HepG2 (cell line): ENCODE measurements at regions not wholly inside any gene's neighbourhood (a gene's known extent, or its start where the extent isn't known, plus 50 kb on each side); places are given as distances from the start of the nearest gene placed in this dataset.

Source experiments
- ARHGAP35 ChIP-seq: sonication (generic); formaldehyde crosslinking; IDR thresholded peaks from 2 replicates; pipeline ENCODE4 v1.9.0; 2022; ENCODE audit warnings: mild to moderate bottlenecking, inconsistent platforms, moderate library complexity, missing genetic modification reagents, borderline replicate concordance
- DNMT1 ChIP-seq: sonication (generic); formaldehyde crosslinking; IDR thresholded peaks from 2 replicates; pipeline ENCODE4 v1.5.1; 2020; ENCODE audit warnings: mild to moderate bottlenecking, missing genetic modification reagents
- FOXA3 ChIP-seq: IDR thresholded peaks from 2 replicates; pipeline ENCODE4 v1.6.1; 2016; ENCODE audit warnings: missing genetic modification reagents, missing compliant biosample characterization
- HES4 ChIP-seq: sonication (generic); formaldehyde crosslinking; IDR thresholded peaks from 2 replicates; pipeline ENCODE4 v1.9.0; 2021; ENCODE audit warnings: mild to moderate bottlenecking, missing genetic modification reagents, borderline replicate concordance
- HOXD1 ChIP-seq: sonication (generic); formaldehyde crosslinking; IDR thresholded peaks from 2 replicates; pipeline ENCODE4 v1.5.0; 2020; ENCODE audit warnings: missing genetic modification reagents
- JARID2 ChIP-seq: sonication (generic); formaldehyde crosslinking; IDR thresholded peaks from 2 replicates; pipeline ENCODE4 v1.8.1; 2023; ENCODE audit warnings: missing genetic modification reagents, inconsistent platforms; ENCODE audit not compliant: insufficient replicate concordance
- PHF20 ChIP-seq: sonication (generic); formaldehyde crosslinking; IDR thresholded peaks from 2 replicates; pipeline ENCODE4 v1.5.0; 2020; ENCODE audit warnings: mild to moderate bottlenecking, missing genetic modification reagents
- PLSCR1 ChIP-seq: sonication (generic); formaldehyde crosslinking; IDR thresholded peaks from 2 replicates; pipeline ENCODE4 v1.5.0; 2020; ENCODE audit warnings: missing genetic modification reagents, mild to moderate bottlenecking, borderline replicate concordance
- PRMT3 ChIP-seq: sonication (generic); formaldehyde crosslinking; IDR thresholded peaks from 2 replicates; pipeline ENCODE4 v1.8.1; 2022; ENCODE audit warnings: low read depth, mild to moderate bottlenecking, moderate library complexity, missing genetic modification reagents, borderline replicate concordance
- REL ChIP-seq: sonication (generic); formaldehyde crosslinking; conservative IDR thresholded peaks from 2 replicates; pipeline ENCODE4 v1.8.0; 2022; ENCODE audit warnings: mild to moderate bottlenecking, missing genetic modification reagents, moderate library complexity
- RXRB ChIP-seq: IDR thresholded peaks from 2 replicates; pipeline ENCODE4 v1.6.1; 2016; ENCODE audit warnings: borderline replicate concordance, missing genetic modification reagents, missing compliant biosample characterization
- SAFB2 ChIP-seq: sonication (generic); formaldehyde crosslinking; IDR thresholded peaks from 2 replicates; pipeline ENCODE4 v1.5.1; 2020; ENCODE audit warnings: missing genetic modification reagents, low read depth, mild to moderate bottlenecking, borderline replicate concordance
- SCMH1 ChIP-seq: sonication (generic); formaldehyde crosslinking; IDR thresholded peaks from 2 replicates; pipeline ENCODE4 v1.9.0; 2021; ENCODE audit warnings: missing genetic modification reagents, mild to moderate bottlenecking, borderline replicate concordance
- SIX1 ChIP-seq: sonication (generic); formaldehyde crosslinking; IDR thresholded peaks from 2 replicates; pipeline ENCODE4 v1.4.0; 2020; ENCODE audit warnings: missing genetic modification reagents, borderline replicate concordance
- SP140L ChIP-seq: sonication (generic); formaldehyde crosslinking; IDR thresholded peaks from 2 replicates; pipeline ENCODE4 v1.4.0; 2020; ENCODE audit warnings: missing genetic modification reagents, borderline replicate concordance
- STAG1 ChIP-seq: sonication (generic); formaldehyde crosslinking; IDR thresholded peaks from 2 replicates; pipeline ENCODE4 v1.4.0; 2020; ENCODE audit warnings: missing genetic modification reagents
- TMF1 ChIP-seq: sonication (generic); formaldehyde crosslinking; IDR thresholded peaks from 2 replicates; pipeline ENCODE4 v1.8.1; 2022; ENCODE audit warnings: low read depth, missing genetic modification reagents
- TP53 ChIP-seq: sonication (generic); formaldehyde crosslinking; conservative IDR thresholded peaks from 2 replicates; pipeline ENCODE4 v1.4.0; 2020; ENCODE audit warnings: missing genetic modification reagents
- YEATS2 ChIP-seq: sonication (generic); formaldehyde crosslinking; IDR thresholded peaks from 2 replicates; pipeline ENCODE4 v1.4.0; 2020; ENCODE audit warnings: missing genetic modification reagents, borderline replicate concordance
- ZEB1 ChIP-seq: IDR thresholded peaks from 2 replicates; pipeline ENCODE4 v1.6.1; 2012; ENCODE audit warnings: mild to moderate bottlenecking, low read depth, inconsistent platforms; ENCODE audit not compliant: insufficient replicate concordance
- ZNF160 ChIP-seq: sonication (generic); formaldehyde crosslinking; IDR thresholded peaks from 2 replicates; pipeline ENCODE4 v1.8.0; 2022; ENCODE audit warnings: mild to moderate bottlenecking, inconsistent platforms, missing genetic modification reagents
- ZNF3 ChIP-seq: IDR thresholded peaks from 2 replicates; pipeline ENCODE4 v1.7.0; 2017; ENCODE audit warnings: inconsistent platforms
- ZNF335 ChIP-seq: sonication (generic); formaldehyde crosslinking; IDR thresholded peaks from 2 replicates; pipeline ENCODE4 v1.4.0; 2020; ENCODE audit warnings: missing genetic modification reagents
- ZNF33B ChIP-seq: sonication (generic); formaldehyde crosslinking; IDR thresholded peaks from 2 replicates; pipeline ENCODE4 v1.5.1; 2020; ENCODE audit warnings: mild to moderate bottlenecking, missing genetic modification reagents
- ZNF569 ChIP-seq: sonication (generic); formaldehyde crosslinking; IDR thresholded peaks from 2 replicates; pipeline ENCODE4 v1.5.0; 2020; ENCODE audit warnings: mild to moderate bottlenecking, missing genetic modification reagents, moderate library complexity, borderline replicate concordance
- ZNF678 ChIP-seq: sonication (generic); formaldehyde crosslinking; IDR thresholded peaks from 2 replicates; pipeline ENCODE4 v1.4.0; 2020; ENCODE audit warnings: mild to moderate bottlenecking, missing genetic modification reagents
- ZNF766 ChIP-seq: sonication (generic); formaldehyde crosslinking; IDR thresholded peaks from 2 replicates; pipeline ENCODE4 v1.5.0; 2020; ENCODE audit warnings: missing genetic modification reagents, borderline replicate concordance
- ZNF790 ChIP-seq: sonication (generic); formaldehyde crosslinking; IDR thresholded peaks from 2 replicates; pipeline ENCODE4 v1.8.0; 2022; ENCODE audit warnings: missing genetic modification reagents, mild to moderate bottlenecking, borderline replicate concordance
- ZNF83 ChIP-seq: sonication (generic); formaldehyde crosslinking; IDR thresholded peaks from 2 replicates; pipeline ENCODE4 v1.4.0; 2020; ENCODE audit warnings: missing genetic modification reagents, mild to moderate bottlenecking, borderline replicate concordance
- ZNF841 ChIP-seq: sonication (generic); formaldehyde crosslinking; IDR thresholded peaks from 2 replicates; pipeline ENCODE4 v1.8.1; 2023; ENCODE audit warnings: missing genetic modification reagents, borderline replicate concordance

GRCh38 chr6:156686995-156687788, 90.0 kb upstream of the ARID1B start (continued):
- TF ChIP-seq FOXA3 (CRISPR knock-in tag) (no peak; the same call in 1 of the 2 replicates), SAFB2 (CRISPR knock-in tag) (no peak), ZEB1 (no peak), TP53 (CRISPR knock-in tag) (no peak), PLSCR1 (CRISPR knock-in tag) (no peak), ZNF678 (CRISPR knock-in tag) (no peak), SP140L (CRISPR knock-in tag) (no peak), REL (no peak), TMF1 (CRISPR knock-in tag) (peak; percentile 71; the same call in 1 of the 2 replicates), ZNF790 (CRISPR knock-in tag) (no peak; the same call in 1 of the 2 replicates), DNMT1 (no peak), SCMH1 (CRISPR knock-in tag) (no peak), ZNF160 (no peak), PRMT3 (0 out of 2 replicates have a peak, but pooled peaks have one; percentile 52), PHF20 (peak; percentile 52; the same call in 1 of the 2 replicates), ZNF766 (CRISPR knock-in tag) (peak; percentile 39; the same call in 1 of the 2 replicates), HOXD1 (CRISPR knock-in tag) (no peak), YEATS2 (CRISPR knock-in tag) (no peak; the same call in 1 of the 2 replicates), SIX1 (CRISPR knock-in tag) (no peak), RXRB (CRISPR knock-in tag) (no peak), ZNF335 (CRISPR knock-in tag) (peak; percentile 58; the same call in 1 of the 2 replicates), JARID2 (no peak), ZNF3 (CRISPR knock-in tag) (0 out of 2 replicates have a peak, but pooled peaks have one; percentile 38), ZNF841 (CRISPR knock-in tag) (no peak), ZNF569 (no peak), STAG1 (CRISPR knock-in tag) (no peak), ARHGAP35 (CRISPR knock-in tag) (no peak), HES4 (CRISPR knock-in tag) (peak; percentile 83; the same call in 1 of the 2 replicates), ZNF33B (peak; percentile 67; the same call in 1 of the 2 replicates), ZNF83 (CRISPR knock-in tag) (peak; percentile 56; the same call in 1 of the 2 replicates)
